Fibroblast of lung (primary cell): ENCODE measurements at regions not wholly inside any gene's neighbourhood (a gene's known extent, or its start where the extent isn't known, plus 50 kb on each side); places are given as distances from the start of the nearest gene placed in this dataset.

Experiments used
- DNase-seq, 2 donors: peaks; one replicate each; pipeline versions ENCODE4 v3.0.0 to v3.0.0-alpha.2; 2010; ENCODE audit warnings: low read depth in 2 of 2
- H2AFZ ChIP-seq: 2 replicates; pipeline ENCODE4 v1.5.1; 2012; ENCODE audit warnings: low read length, control low read depth, inconsistent platforms
- H3K27ac ChIP-seq: 2 replicates; pipeline ENCODE4 v1.5.1; 2011; ENCODE audit warnings: low read length, control low read depth; ENCODE audit not compliant: insufficient read depth
- H3K27me3 ChIP-seq: 2 replicates; pipeline ENCODE4 v1.5.1; 2011; ENCODE audit warnings: mild to moderate bottlenecking, low read length; ENCODE audit not compliant: control insufficient read depth, insufficient read depth
- H3K36me3 ChIP-seq: 2 replicates; pipeline ENCODE4 v1.5.1; 2011; ENCODE audit warnings: low read length; ENCODE audit not compliant: control insufficient read depth, insufficient read depth
- H3K4me1 ChIP-seq: 2 replicates; pipeline ENCODE4 v1.5.1; 2011; ENCODE audit warnings: low read length; ENCODE audit not compliant: control insufficient read depth, insufficient read depth; ENCODE audit errors: extremely low read depth
- H3K4me2 ChIP-seq: 2 replicates; pipeline ENCODE4 v1.5.1; 2011; ENCODE audit warnings: low read length, control low read depth; ENCODE audit not compliant: insufficient read depth; ENCODE audit errors: extremely low read depth
- H3K4me3 ChIP-seq, 4 experiments: fragments of 200-600 bp in 1 of 4; sonication (generic) in 1 of 4; replicated peaks in 1 of 4; 2 replicates each; pipeline ENCODE4 v1.5.1; 2011 to 2016; ENCODE audit warnings: low read length in 4 of 4, low read depth in 3 of 4, mild to moderate bottlenecking in 3 of 4, control low read depth in 2 of 4, inconsistent platforms in 1 of 4, mixed read lengths in 1 of 4; ENCODE audit not compliant: insufficient read depth in 1 of 4; ENCODE audit errors: control extremely low read depth in 1 of 4
- H3K79me2 ChIP-seq: 2 replicates; pipeline ENCODE4 v1.5.1; 2012; ENCODE audit warnings: mild to moderate bottlenecking, low read length, inconsistent platforms; ENCODE audit not compliant: control insufficient read depth, insufficient read depth
- H3K9ac ChIP-seq: 2 replicates; pipeline ENCODE4 v1.5.1; 2011; ENCODE audit warnings: mild to moderate bottlenecking, low read length, control low read depth; ENCODE audit not compliant: insufficient read depth
- H3K9me3 ChIP-seq: 2 replicates; pipeline ENCODE4 v1.5.1; 2012; ENCODE audit warnings: low read depth, low read length; ENCODE audit not compliant: control insufficient read depth, insufficient read depth
- H4K20me1 ChIP-seq: 2 replicates; pipeline ENCODE4 v1.5.1; 2011; ENCODE audit warnings: low read length; ENCODE audit not compliant: control insufficient read depth, insufficient read depth; ENCODE audit errors: extremely low read depth
- EZH2 ChIP-seq: IDR thresholded peaks from 2 replicates; pipeline ENCODE4 v1.5.1; 2012; ENCODE audit warnings: low read length, control low read depth, mild to moderate bottlenecking; ENCODE audit errors: missing control alignments
- TF ChIP-seq, protein P1 (sequence below), 2 donors: IDR thresholded peaks in 1 of 2; conservative IDR thresholded peaks in 1 of 2; 1 replicate in 1 of 2; 2 replicates in 1 of 2; pipeline ENCODE4 v1.5.1; 2011 to 2012; ENCODE audit warnings: low read length in 2 of 2, control low read depth in 1 of 2, inconsistent platforms in 1 of 2, low read depth in 1 of 2, mild to moderate bottlenecking in 1 of 2

GRCh38 chr7:42672339-42672999, 239.4 kb downstream of the C7orf25 start:
- Histone ChIP-seq H3K4me2 (no peak overlapping the region), H3K9me3 (no peaks in the 10 kb centered on the region), H3K9ac (no peak overlapping the region)

GRCh38 chr7:42671627-42672026, 240.2 kb downstream of the C7orf25 start:
- TF ChIP-seq, protein P1, sequence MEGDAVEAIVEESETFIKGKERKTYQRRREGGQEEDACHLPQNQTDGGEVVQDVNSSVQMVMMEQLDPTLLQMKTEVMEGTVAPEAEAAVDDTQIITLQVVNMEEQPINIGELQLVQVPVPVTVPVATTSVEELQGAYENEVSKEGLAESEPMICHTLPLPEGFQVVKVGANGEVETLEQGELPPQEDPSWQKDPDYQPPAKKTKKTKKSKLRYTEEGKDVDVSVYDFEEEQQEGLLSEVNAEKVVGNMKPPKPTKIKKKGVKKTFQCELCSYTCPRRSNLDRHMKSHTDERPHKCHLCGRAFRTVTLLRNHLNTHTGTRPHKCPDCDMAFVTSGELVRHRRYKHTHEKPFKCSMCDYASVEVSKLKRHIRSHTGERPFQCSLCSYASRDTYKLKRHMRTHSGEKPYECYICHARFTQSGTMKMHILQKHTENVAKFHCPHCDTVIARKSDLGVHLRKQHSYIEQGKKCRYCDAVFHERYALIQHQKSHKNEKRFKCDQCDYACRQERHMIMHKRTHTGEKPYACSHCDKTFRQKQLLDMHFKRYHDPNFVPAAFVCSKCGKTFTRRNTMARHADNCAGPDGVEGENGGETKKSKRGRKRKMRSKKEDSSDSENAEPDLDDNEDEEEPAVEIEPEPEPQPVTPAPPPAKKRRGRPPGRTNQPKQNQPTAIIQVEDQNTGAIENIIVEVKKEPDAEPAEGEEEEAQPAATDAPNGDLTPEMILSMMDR (conservative IDR thresholded peaks at IDR 0.05 in 1 of 2, IDR thresholded peaks at IDR 0.05 in 1 of 2; ENCODE audit: low read depth in 1 of 2, low read length in 2 of 2) = no peak
- TF ChIP-seq EZH2 = no peak
- no peak overlapping the region for H3K4me3 ChIP-seq
- no peak overlapping the region for H3K9ac ChIP-seq
- no peak overlapping the region for H3K27ac ChIP-seq
- no peaks in the 10 kb centered on the region for H3K9me3 ChIP-seq
- no peaks in the 10 kb centered on the region for H3K36me3 ChIP-seq
- no peak overlapping the region for H2AFZ ChIP-seq
- H3K27me3 ChIP-seq = no peaks in the 10 kb centered on the region
- no peaks in the 10 kb centered on the region for H3K4me1 ChIP-seq
- DNase-seq = peak; percentile 73 to 80
- no peaks in the 10 kb centered on the region for H3K79me2 ChIP-seq
- no peak overlapping the region for H3K4me2 ChIP-seq
- H4K20me1 ChIP-seq = no peaks in the 10 kb centered on the region

More at GRCh38 chr7:42672339-42672999, 239.4 kb downstream of the C7orf25 start:
- Histone ChIP-seq H3K4me1 (peaks cover 2% of the 10 kb centered on the region), H3K79me2 (no peaks in the 10 kb centered on the region), H3K4me3 (no peak overlapping the region), H3K27ac (no peak overlapping the region), H2AFZ (no peak overlapping the region), H3K36me3 (no peaks in the 10 kb centered on the region), H3K27me3 (no peaks in the 10 kb centered on the region), H4K20me1 (no peaks in the 10 kb centered on the region)
- DNase-seq = peak in 1 of 2 donors; percentile 57
- no peak for TF ChIP-seq EZH2
- TF ChIP-seq, protein P1 (conservative IDR thresholded peaks at IDR 0.05 in 1 of 2, IDR thresholded peaks at IDR 0.05 in 1 of 2; ENCODE audit: low read depth in 1 of 2, low read length in 2 of 2) = no peak

- no peak for TF ChIP-seq EZH2
- TF ChIP-seq, protein P1 (conservative IDR thresholded peaks at IDR 0.05 in 1 of 2, IDR thresholded peaks at IDR 0.05 in 1 of 2; ENCODE audit: low read depth in 1 of 2, low read length in 2 of 2) = no peak
- Histone ChIP-seq H3K4me3 (no peak overlapping the region), H4K20me1 (no peaks in the 10 kb centered on the region), H3K27ac (no peak overlapping the region), H3K4me2 (no peak overlapping the region), H2AFZ (no peak overlapping the region), H3K79me2 (no peaks in the 10 kb centered on the region), H3K9me3 (no peaks in the 10 kb centered on the region), H3K36me3 (no peaks in the 10 kb centered on the region), H3K9ac (no peak overlapping the region), H3K4me1 (no peaks in the 10 kb centered on the region), H3K27me3 (no peaks in the 10 kb centered on the region)
- no peak for DNase-seq
These were observed 244.9 kb downstream of the C7orf25 start for GRCh38 chr7:42666994-42667393.
